ENCODE measurements at regions not wholly inside any gene's neighbourhood (a gene's known extent, or its start where the extent isn't known, plus 50 kb on each side); places are given as distances from the start of the nearest gene placed in this dataset.

GRCh38 chr4:31045151-31045550 lies 325.0 kb downstream of the PCDH7 start:
- TF ChIP-seq CTCF (IDR thresholded peaks at IDR 0.05; ENCODE audit: insufficient read depth, low read length, poor library complexity, severe bottlenecking), result no peak
- Histone ChIP-seq H3K36me3 (ENCODE audit: control insufficient read depth, insufficient read depth, low read length) (no peaks in the 10 kb centered on the region), H3K27me3 (ENCODE audit: control insufficient read depth, insufficient read depth, low read length) (no peaks in the 10 kb centered on the region), H3K4me3 (ENCODE audit: low read depth, low read length) (no peak overlapping the region)
- DNase-seq (ENCODE audit: low read depth), result no peak

GRCh38 chr4:31045724-31046318 lies 325.7 kb downstream of the PCDH7 start:
- H3K36me3 ChIP-seq (ENCODE audit: control insufficient read depth, insufficient read depth, low read length), result no peaks in the 10 kb centered on the region
- no peaks in the 10 kb centered on the region for H3K27me3 ChIP-seq (ENCODE audit: control insufficient read depth, insufficient read depth, low read length)
- TF ChIP-seq CTCF (IDR thresholded peaks at IDR 0.05; ENCODE audit: insufficient read depth, low read length, poor library complexity, severe bottlenecking), result peak; percentile 65
- no peak overlapping the region for H3K4me3 ChIP-seq (ENCODE audit: low read depth, low read length)
- no peak for DNase-seq (ENCODE audit: low read depth)

GRCh38 chr4:31051151-31051550 lies 331.0 kb downstream of the PCDH7 start:
- DNase-seq (ENCODE audit: low read depth), result no peak
- H3K36me3 ChIP-seq (ENCODE audit: control insufficient read depth, insufficient read depth, low read length), result no peaks in the 10 kb centered on the region
- no peaks in the 10 kb centered on the region for H3K27me3 ChIP-seq (ENCODE audit: control insufficient read depth, insufficient read depth, low read length)
- TF ChIP-seq CTCF (IDR thresholded peaks at IDR 0.05; ENCODE audit: insufficient read depth, low read length, poor library complexity, severe bottlenecking), result no peak
- no peak overlapping the region for H3K4me3 ChIP-seq (ENCODE audit: low read depth, low read length)

GRCh38 chr4:31051565-31051964 lies 331.4 kb downstream of the PCDH7 start:
- no peak for TF ChIP-seq CTCF (IDR thresholded peaks at IDR 0.05; ENCODE audit: insufficient read depth, low read length, poor library complexity, severe bottlenecking)
- no peak for DNase-seq (ENCODE audit: low read depth)
- Histone ChIP-seq H3K36me3 (ENCODE audit: control insufficient read depth, insufficient read depth, low read length) (no peaks in the 10 kb centered on the region), H3K27me3 (ENCODE audit: control insufficient read depth, insufficient read depth, low read length) (no peaks in the 10 kb centered on the region), H3K4me3 (ENCODE audit: low read depth, low read length) (no peak overlapping the region)

- Histone ChIP-seq H3K36me3 (ENCODE audit: control insufficient read depth, insufficient read depth, low read length) (no peaks in the 10 kb centered on the region), H3K4me3 (ENCODE audit: low read depth, low read length) (no peak overlapping the region), H3K27me3 (ENCODE audit: control insufficient read depth, insufficient read depth, low read length) (no peaks in the 10 kb centered on the region)
- TF ChIP-seq CTCF (IDR thresholded peaks at IDR 0.05; ENCODE audit: insufficient read depth, low read length, poor library complexity, severe bottlenecking), result no peak
- DNase-seq (ENCODE audit: low read depth), result no peak
These were observed 332.4 kb downstream of the PCDH7 start for GRCh38 chr4:31052519-31052918.

- no peak overlapping the region for H3K4me3 ChIP-seq (ENCODE audit: low read depth, low read length)
- no peaks in the 10 kb centered on the region for H3K27me3 ChIP-seq (ENCODE audit: control insufficient read depth, insufficient read depth, low read length)
- H3K36me3 ChIP-seq (ENCODE audit: control insufficient read depth, insufficient read depth, low read length), result no peaks in the 10 kb centered on the region
- no peak for DNase-seq (ENCODE audit: low read depth)
- no peak for TF ChIP-seq CTCF (IDR thresholded peaks at IDR 0.05; ENCODE audit: insufficient read depth, low read length, poor library complexity, severe bottlenecking)
These were observed 333.3 kb downstream of the PCDH7 start for GRCh38 chr4:31053451-31053850.

All from kidney epithelial cell (primary cell).